ENCODE measurements at regions not wholly inside any gene's neighbourhood (a gene's known extent, or its start where the extent isn't known, plus 50 kb on each side); places are given as distances from the start of the nearest gene placed in this dataset.

GRCh38 chr12:131381716-131382430, 329.0 kb upstream of the SFSWAP start:
- TF ChIP-seq POLR2AphosphoS5 (IDR thresholded peaks at IDR 0.05; ENCODE audit: low read depth, low read length) (no peak), POLR2A (IDR thresholded peaks at IDR 0.05; ENCODE audit: low read depth, low read length) (no peak), TAF1 (IDR thresholded peaks at IDR 0.05; ENCODE audit: borderline replicate concordance, low read depth, low read length) (no peak)

All from GM12892 (cell line).